ENCODE measurements at regions not wholly inside any gene's neighbourhood (a gene's known extent, or its start where the extent isn't known, plus 50 kb on each side); places are given as distances from the start of the nearest gene placed in this dataset.

DNA sequence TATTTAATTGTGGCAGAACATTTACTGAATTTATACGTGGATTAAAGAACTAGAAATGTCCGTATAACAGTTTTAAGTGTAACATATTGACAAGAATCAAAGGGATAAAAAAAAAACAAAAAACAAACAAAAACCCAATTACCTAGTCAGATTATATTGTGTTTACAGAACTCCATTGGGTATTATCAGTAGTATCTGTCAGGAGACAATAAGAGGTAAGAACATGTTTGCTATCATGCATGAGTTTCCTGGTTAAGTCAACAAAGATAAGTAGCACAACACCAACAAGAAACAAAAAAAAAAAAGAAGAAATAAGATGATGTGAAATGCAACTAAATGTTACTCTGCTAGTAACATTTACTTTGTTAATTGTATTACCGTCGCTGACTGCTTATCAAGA lies 570.6 kb downstream of the ZBBX start:
- no peak overlapping the region for H3K27ac ChIP-seq
- no peaks in the 10 kb centered on the region for H3K4me1 ChIP-seq
- no peaks in the 10 kb centered on the region for H3K36me3 ChIP-seq
- no peak for TF ChIP-seq POLR2A (IDR thresholded peaks at IDR 0.05)
- TF ChIP-seq, protein P1, sequence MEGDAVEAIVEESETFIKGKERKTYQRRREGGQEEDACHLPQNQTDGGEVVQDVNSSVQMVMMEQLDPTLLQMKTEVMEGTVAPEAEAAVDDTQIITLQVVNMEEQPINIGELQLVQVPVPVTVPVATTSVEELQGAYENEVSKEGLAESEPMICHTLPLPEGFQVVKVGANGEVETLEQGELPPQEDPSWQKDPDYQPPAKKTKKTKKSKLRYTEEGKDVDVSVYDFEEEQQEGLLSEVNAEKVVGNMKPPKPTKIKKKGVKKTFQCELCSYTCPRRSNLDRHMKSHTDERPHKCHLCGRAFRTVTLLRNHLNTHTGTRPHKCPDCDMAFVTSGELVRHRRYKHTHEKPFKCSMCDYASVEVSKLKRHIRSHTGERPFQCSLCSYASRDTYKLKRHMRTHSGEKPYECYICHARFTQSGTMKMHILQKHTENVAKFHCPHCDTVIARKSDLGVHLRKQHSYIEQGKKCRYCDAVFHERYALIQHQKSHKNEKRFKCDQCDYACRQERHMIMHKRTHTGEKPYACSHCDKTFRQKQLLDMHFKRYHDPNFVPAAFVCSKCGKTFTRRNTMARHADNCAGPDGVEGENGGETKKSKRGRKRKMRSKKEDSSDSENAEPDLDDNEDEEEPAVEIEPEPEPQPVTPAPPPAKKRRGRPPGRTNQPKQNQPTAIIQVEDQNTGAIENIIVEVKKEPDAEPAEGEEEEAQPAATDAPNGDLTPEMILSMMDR (IDR thresholded peaks at IDR 0.05 in 4 of 5, conservative IDR thresholded peaks at IDR 0.05 in 1 of 5), result no peak
- no peaks in the 10 kb centered on the region for H3K27me3 ChIP-seq
- intact Hi-C loops (cut with DNase I; ENCODE audit: low total_unique reads), result no loop called here
- no peak for DNase-seq
- H3K4me3 ChIP-seq, result no peak overlapping the region
- ATAC-seq, result no peak
- no peaks in the 10 kb centered on the region for H3K9me3 ChIP-seq
- in situ Hi-C loops (cut with MboI; ENCODE audit: low sequenced_read_pairs in 4 of 4), result no loop called here

DNA sequence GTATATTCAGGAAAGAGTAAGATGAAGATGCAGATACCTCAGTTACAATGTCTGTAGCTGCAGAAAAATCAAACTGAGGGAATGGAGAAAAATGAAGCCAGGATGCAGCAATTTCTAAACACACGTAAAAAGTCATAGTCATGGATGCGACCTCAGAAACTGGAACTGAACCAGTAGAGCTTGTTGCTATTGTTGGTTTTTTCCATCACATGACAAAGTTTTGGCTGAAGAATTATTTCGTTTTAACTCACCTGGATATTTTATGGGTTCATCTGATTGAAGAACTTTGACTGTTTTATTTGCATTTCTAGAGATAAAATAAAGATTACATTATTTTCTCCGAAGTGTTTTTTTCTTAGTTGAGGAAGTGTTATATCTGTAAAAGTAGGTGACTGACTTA lies 591.2 kb downstream of the ZBBX start:
- TF ChIP-seq, protein P1 (IDR thresholded peaks at IDR 0.05 in 4 of 5, conservative IDR thresholded peaks at IDR 0.05 in 1 of 5), result no peak
- TF ChIP-seq POLR2A (IDR thresholded peaks at IDR 0.05), result no peak
- H3K4me3 ChIP-seq, result no peak overlapping the region
- H3K36me3 ChIP-seq, result no peaks in the 10 kb centered on the region
- H3K4me1 ChIP-seq, result no peaks in the 10 kb centered on the region
- in situ Hi-C loops (cut with MboI; ENCODE audit: low sequenced_read_pairs in 4 of 4), result no loop called here
- H3K27ac ChIP-seq, result no peak overlapping the region
- intact Hi-C loops (cut with DNase I; ENCODE audit: low total_unique reads), result no loop called here
- DNase-seq (no peak), ATAC-seq (no peak)
- H3K27me3 ChIP-seq, result no peaks in the 10 kb centered on the region
- H3K9me3 ChIP-seq, result no peaks in the 10 kb centered on the region

DNA sequence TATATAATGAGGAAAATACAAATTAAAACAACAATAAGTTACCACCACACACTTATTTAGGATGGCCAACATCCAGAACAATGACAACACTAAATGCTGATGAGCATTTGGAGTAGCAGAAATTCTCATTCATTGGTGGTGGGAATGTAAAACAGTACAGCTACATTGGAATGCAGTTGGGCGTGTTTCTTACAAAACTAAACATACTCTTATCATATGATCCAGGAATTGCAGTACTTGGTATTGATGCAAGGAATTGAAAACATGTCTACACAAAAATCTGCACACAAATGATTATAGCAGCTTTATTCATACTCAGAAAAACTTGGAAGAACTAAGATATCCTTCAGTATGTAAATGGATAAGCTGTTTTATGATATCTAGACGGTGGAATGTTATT lies 594.2 kb downstream of the ZBBX start:
- DNase-seq (no peak), ATAC-seq (no peak)
- Histone ChIP-seq H3K9me3 (no peaks in the 10 kb centered on the region), H3K36me3 (no peaks in the 10 kb centered on the region), H3K27me3 (no peaks in the 10 kb centered on the region), H3K4me3 (no peak overlapping the region), H3K4me1 (no peaks in the 10 kb centered on the region), H3K27ac (no peak overlapping the region)
- no peak for TF ChIP-seq POLR2A (IDR thresholded peaks at IDR 0.05)
- TF ChIP-seq, protein P1 (IDR thresholded peaks at IDR 0.05 in 4 of 5, conservative IDR thresholded peaks at IDR 0.05 in 1 of 5), result no peak
- in situ Hi-C loops (cut with MboI; ENCODE audit: low sequenced_read_pairs in 4 of 4), result no loop called here
- intact Hi-C loops (cut with DNase I; ENCODE audit: low total_unique reads), result no loop called here

DNA sequence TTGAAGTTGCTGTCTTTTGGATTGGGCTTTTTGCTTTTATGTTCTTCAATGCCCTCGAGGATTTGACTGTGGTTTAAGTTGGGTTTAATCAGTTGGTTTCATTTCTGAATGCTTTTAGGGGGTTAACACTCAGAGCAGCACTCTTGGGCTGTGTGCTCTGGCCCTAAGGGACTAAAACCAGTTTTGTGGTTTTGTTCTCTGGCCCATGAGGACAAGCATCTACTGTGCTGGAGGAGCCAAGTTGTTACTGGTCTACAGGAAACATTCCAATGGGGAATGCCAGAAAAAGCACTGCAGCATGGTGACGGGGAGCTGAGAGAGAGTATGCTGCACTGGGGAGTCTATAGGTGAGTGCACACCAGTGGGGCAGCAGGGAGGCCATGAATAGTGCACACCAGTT lies 596.9 kb downstream of the ZBBX start:
- Histone ChIP-seq H3K27me3 (no peaks in the 10 kb centered on the region), H3K4me3 (no peak overlapping the region), H3K36me3 (no peaks in the 10 kb centered on the region), H3K27ac (no peak overlapping the region), H3K4me1 (no peaks in the 10 kb centered on the region), H3K9me3 (no peaks in the 10 kb centered on the region)
- in situ Hi-C loops (cut with MboI; ENCODE audit: low sequenced_read_pairs in 4 of 4) (no loop called here), intact Hi-C loops (cut with DNase I; ENCODE audit: low total_unique reads) (no loop called here)
- ATAC-seq (no peak), DNase-seq (no peak)
- TF ChIP-seq, protein P1 (IDR thresholded peaks at IDR 0.05 in 4 of 5, conservative IDR thresholded peaks at IDR 0.05 in 1 of 5), result no peak
- TF ChIP-seq POLR2A (IDR thresholded peaks at IDR 0.05), result no peak

DNA sequence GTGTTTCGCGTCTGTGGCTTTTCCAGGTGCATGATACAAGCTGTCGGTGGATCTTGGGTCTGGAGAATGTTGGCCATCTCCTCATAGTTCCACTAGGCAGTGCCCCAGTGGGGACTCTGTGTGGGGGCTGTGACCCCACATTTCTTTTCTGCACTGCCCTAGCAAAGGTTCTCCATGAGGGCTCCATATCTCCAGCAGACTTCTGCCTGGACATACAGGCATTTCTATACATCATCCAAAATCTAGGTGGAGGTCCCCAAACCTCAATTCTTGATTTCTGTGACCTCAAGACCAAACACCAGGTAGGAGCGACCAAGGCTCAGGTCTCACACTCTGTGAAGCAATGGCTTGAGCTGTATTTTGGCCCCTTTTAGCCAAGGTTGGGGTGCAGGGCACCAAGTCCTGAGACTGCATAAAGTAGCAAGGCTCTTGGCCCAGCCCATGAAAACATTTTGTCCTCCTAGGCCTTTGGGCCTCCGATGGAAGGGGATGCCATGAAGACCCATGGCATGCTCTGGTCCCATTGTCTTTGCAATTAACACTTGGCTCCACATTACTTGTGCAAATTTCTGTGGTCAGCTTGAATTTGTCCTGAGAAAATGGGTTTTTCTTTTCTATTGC lies 615.3 kb downstream of the ZBBX start:
- no peaks in the 10 kb centered on the region for H3K27me3 ChIP-seq
- H3K4me3 ChIP-seq, result no peak overlapping the region
- intact Hi-C loops (cut with DNase I; ENCODE audit: low total_unique reads) (no loop called here), in situ Hi-C loops (cut with MboI; ENCODE audit: low sequenced_read_pairs in 4 of 4) (no loop called here)
- no peaks in the 10 kb centered on the region for H3K36me3 ChIP-seq
- TF ChIP-seq, protein P1 (IDR thresholded peaks at IDR 0.05 in 4 of 5, conservative IDR thresholded peaks at IDR 0.05 in 1 of 5), result no peak
- TF ChIP-seq POLR2A (IDR thresholded peaks at IDR 0.05), result no peak
- H3K4me1 ChIP-seq, result no peaks in the 10 kb centered on the region
- H3K27ac ChIP-seq, result no peak overlapping the region
- no peak for DNase-seq
- ATAC-seq, result no peak
- H3K9me3 ChIP-seq, result no peaks in the 10 kb centered on the region

Measured in gastrocnemius medialis (tissue), 4 donors.